GM21360 (cell line): ENCODE measurements at regions not wholly inside any gene's neighbourhood (a gene's known extent, or its start where the extent isn't known, plus 50 kb on each side); places are given as distances from the start of the nearest gene placed in this dataset.
"Not testable (repeated sequence)": the region's sequence is repeated elsewhere in the genome, so short reads cannot be mapped to it uniquely, and the experiment has no call there.

ENCODE experiments used
- ATAC-seq: cut with Tn5 transposase; IDR thresholded peaks from one replicate; pipeline ENCODE4 v1.9.1; 2021; ENCODE audit warnings: mild to moderate bottlenecking, moderate library complexity; ENCODE audit not compliant: unreplicated experiment

GRCh38 chr14:59133709-59134108 is 54.8 kb upstream of the DAAM1 start:
- ATAC-seq: no peak

DNA sequence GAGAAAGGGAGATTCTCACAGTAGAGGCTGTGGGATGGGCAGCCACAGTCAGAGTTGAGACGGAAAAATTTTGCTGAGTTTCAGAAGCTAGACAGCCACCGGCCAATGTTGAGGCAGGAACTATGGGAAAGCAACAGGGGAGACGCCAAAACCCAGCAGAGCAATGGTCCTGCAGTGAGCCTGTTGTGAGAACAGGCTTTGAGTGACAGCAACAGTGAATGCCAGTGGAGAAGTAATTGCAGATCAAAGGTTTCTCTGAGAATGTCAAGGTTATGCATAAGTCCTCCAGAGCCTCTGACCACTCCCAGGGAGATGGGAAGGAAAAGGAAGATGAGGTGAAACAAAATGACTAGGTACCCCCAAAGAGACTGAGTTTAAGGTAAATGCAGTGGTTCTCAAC is 54.2 kb upstream of the DAAM1 start:
- no peak for ATAC-seq

DNA sequence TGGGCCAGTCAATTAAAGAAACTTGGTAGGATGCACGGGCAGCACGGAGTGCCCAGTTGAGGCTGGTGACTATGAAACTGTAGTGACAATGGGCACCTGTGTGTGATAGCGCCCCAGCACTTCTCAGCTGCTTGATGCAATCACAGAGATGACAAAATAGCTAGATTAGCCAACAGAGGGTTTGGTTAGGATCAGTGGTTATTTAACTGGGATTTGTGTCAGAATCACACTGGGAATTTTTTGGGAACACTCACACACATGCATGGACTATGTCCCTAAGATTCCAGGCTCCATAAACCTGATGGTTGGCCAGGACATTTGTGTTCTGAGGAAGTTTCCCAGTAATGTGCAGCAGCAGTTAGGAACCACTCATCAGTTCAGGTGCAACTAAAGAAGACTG is 51.2 kb upstream of the DAAM1 start:
- no peak for ATAC-seq

- ATAC-seq: not testable (repeated sequence)
Measured at GRCh38 chr14:59138576-59138975, 49.9 kb upstream of the DAAM1 start.
